Kidney epithelial cell (primary cell): ENCODE measurements at regions not wholly inside any gene's neighbourhood (a gene's known extent, or its start where the extent isn't known, plus 50 kb on each side); places are given as distances from the start of the nearest gene placed in this dataset.

Experiments used
- DNase-seq: peaks from one replicate; pipeline ENCODE4 v3.0.0-alpha.2; 2010; ENCODE audit warnings: low read depth
- H3K27me3 ChIP-seq: 2 replicates; pipeline ENCODE4 v1.6.0; 2011; ENCODE audit warnings: low read length; ENCODE audit not compliant: control insufficient read depth, insufficient read depth
- H3K36me3 ChIP-seq: 2 replicates; pipeline ENCODE4 v1.5.1; 2011; ENCODE audit warnings: low read length; ENCODE audit not compliant: control insufficient read depth, insufficient read depth
- H3K4me3 ChIP-seq: 2 replicates; pipeline ENCODE4 v1.5.1; 2011; ENCODE audit warnings: low read depth, mild to moderate bottlenecking, control low read depth, low read length
- CTCF ChIP-seq: IDR thresholded peaks from 2 replicates; pipeline ENCODE4 v1.5.1; 2011; ENCODE audit warnings: mild to moderate bottlenecking, moderate library complexity, low read length, control low read depth, inconsistent platforms; ENCODE audit not compliant: insufficient read depth, poor library complexity, severe bottlenecking

- TF ChIP-seq CTCF: no peak
- Histone ChIP-seq H3K36me3 (no peaks in the 10 kb centered on the region), H3K4me3 (no peak overlapping the region), H3K27me3 (no peaks in the 10 kb centered on the region)
- no peak for DNase-seq
Measured at GRCh38 chr20:43789593-43789992, 62.8 kb upstream of the GTSF1L start.

GRCh38 chr20:43787937-43788336, 61.1 kb upstream of the GTSF1L start:
- H3K36me3 ChIP-seq: no peaks in the 10 kb centered on the region
- H3K4me3 ChIP-seq: no peak overlapping the region
- no peak for DNase-seq
- no peak for TF ChIP-seq CTCF
- no peaks in the 10 kb centered on the region for H3K27me3 ChIP-seq

GRCh38 chr20:43786885-43787284, 60.1 kb upstream of the GTSF1L start:
- Histone ChIP-seq H3K27me3 (no peaks in the 10 kb centered on the region), H3K4me3 (no peak overlapping the region), H3K36me3 (no peaks in the 10 kb centered on the region)
- no peak for TF ChIP-seq CTCF
- DNase-seq: no peak

GRCh38 chr20:43781215-43781614, 54.4 kb upstream of the GTSF1L start:
- H3K27me3 ChIP-seq: no peaks in the 10 kb centered on the region
- TF ChIP-seq CTCF: no peak
- no peak overlapping the region for H3K4me3 ChIP-seq
- no peak for DNase-seq
- no peaks in the 10 kb centered on the region for H3K36me3 ChIP-seq

- Histone ChIP-seq H3K36me3 (no peaks in the 10 kb centered on the region), H3K27me3 (no peaks in the 10 kb centered on the region), H3K4me3 (no peak overlapping the region)
- DNase-seq: no peak
- TF ChIP-seq CTCF: no peak
Measured at GRCh38 chr20:43778375-43778774, 51.6 kb upstream of the GTSF1L start.

- no peaks in the 10 kb centered on the region for H3K27me3 ChIP-seq
- no peaks in the 10 kb centered on the region for H3K36me3 ChIP-seq
- TF ChIP-seq CTCF: no peak
- H3K4me3 ChIP-seq: no peak overlapping the region
- DNase-seq: no peak
Measured at GRCh38 chr20:43776691-43777090, 49.9 kb upstream of the GTSF1L start.
